ENCODE measurements at regions not wholly inside any gene's neighbourhood (a gene's known extent, or its start where the extent isn't known, plus 50 kb on each side); places are given as distances from the start of the nearest gene placed in this dataset.

- TF ChIP-seq, protein P1, sequence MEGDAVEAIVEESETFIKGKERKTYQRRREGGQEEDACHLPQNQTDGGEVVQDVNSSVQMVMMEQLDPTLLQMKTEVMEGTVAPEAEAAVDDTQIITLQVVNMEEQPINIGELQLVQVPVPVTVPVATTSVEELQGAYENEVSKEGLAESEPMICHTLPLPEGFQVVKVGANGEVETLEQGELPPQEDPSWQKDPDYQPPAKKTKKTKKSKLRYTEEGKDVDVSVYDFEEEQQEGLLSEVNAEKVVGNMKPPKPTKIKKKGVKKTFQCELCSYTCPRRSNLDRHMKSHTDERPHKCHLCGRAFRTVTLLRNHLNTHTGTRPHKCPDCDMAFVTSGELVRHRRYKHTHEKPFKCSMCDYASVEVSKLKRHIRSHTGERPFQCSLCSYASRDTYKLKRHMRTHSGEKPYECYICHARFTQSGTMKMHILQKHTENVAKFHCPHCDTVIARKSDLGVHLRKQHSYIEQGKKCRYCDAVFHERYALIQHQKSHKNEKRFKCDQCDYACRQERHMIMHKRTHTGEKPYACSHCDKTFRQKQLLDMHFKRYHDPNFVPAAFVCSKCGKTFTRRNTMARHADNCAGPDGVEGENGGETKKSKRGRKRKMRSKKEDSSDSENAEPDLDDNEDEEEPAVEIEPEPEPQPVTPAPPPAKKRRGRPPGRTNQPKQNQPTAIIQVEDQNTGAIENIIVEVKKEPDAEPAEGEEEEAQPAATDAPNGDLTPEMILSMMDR (conservative IDR thresholded peaks at IDR 0.05 in 1 of 2, IDR thresholded peaks at IDR 0.05 in 1 of 2; ENCODE audit: low read depth in 1 of 2, low read length in 2 of 2) = no peak
- TF ChIP-seq EZH2 (IDR thresholded peaks at IDR 0.05; ENCODE audit: low read length, missing control alignments) = no peak
Measured at GRCh38 chr2:21800356-21800755, 676.6 kb downstream of the TDRD15 start.
